HG03575 (cell line): ENCODE measurements at regions not wholly inside any gene's neighbourhood (a gene's known extent, or its start where the extent isn't known, plus 50 kb on each side); places are given as distances from the start of the nearest gene placed in this dataset.

Experiments used
- ATAC-seq: cut with Tn5 transposase; IDR thresholded peaks from one replicate; pipeline ENCODE4 v1.9.1; 2021; ENCODE audit not compliant: unreplicated experiment, insufficient number of reproducible peaks, low FRiP score; ENCODE audit errors: extremely low read depth

DNA sequence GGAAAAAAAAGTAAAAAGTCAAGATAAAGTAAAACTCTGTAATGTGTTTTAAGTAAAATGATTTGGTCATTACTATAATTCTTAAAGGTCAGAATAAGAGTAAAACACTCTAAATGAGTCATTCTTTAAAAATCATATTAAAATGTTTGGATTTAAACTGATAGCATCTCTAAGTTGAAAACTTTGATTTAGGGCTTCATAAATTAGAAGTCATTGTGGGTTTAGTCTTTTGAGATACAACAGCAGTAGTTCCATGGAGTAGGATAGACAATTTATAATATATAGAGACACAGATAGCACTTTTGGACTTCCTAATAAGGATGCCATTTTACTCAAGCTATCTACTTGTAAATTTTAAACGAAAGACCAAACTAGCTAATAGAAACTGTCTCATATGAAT lies 77.1 kb upstream of the PABPC4L start:
- no peak for ATAC-seq

DNA sequence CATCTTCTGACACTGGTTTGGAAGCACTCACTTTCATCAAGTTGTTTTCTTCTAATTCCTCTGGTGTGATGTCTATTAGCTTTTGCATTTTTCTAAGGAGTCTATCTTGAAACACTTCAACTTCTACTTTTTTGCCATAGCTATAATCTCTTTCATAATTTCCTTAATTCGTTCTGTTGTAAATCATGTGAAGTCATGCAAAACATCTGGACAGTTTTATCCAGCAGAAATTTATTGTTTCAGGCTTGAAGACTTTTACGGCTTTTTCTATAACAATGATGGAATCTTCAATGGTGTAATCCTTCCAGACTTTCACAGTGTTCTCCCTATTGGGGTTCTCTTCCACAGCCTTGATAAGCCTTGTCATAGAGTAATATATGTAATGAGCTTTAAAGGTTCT lies 74.9 kb upstream of the PABPC4L start:
- no peak for ATAC-seq

DNA sequence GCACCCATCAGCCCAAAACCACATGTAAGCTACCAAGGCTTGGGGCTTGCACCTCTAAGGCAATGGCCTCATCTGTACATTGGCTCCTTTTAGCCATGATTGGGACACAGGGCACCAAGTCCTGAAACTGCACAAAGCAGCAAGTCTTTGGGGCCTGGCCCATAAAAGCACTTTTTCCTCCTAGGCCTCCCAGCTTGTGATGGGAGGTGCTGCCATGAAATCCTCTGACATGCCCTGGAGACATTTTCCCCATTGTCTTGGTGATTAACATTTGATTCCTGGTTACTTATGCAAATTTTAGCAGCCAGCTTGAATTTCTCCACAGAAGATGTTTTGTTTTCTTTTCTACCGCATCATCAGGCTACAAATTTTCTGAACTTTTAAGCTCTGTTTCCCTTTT lies 58.5 kb upstream of the PABPC4L start:
- ATAC-seq: no peak
